ENCODE measurements at regions not wholly inside any gene's neighbourhood (a gene's known extent, or its start where the extent isn't known, plus 50 kb on each side); places are given as distances from the start of the nearest gene placed in this dataset.

- TF ChIP-seq CTCF (IDR thresholded peaks at IDR 0.05; ENCODE audit: low read length) = no peak
- no peak for TF ChIP-seq EZH2 (IDR thresholded peaks at IDR 0.05; ENCODE audit: borderline replicate concordance, low read length)
These were observed 188.3 kb upstream of the MON1B start for GRCh38 chr16:77002644-77003043.

Measured in OCI-LY1 (cell line).